Heart left ventricle (tissue), 13 donors: ENCODE measurements at regions not wholly inside any gene's neighbourhood (a gene's known extent, or its start where the extent isn't known, plus 50 kb on each side); places are given as distances from the start of the nearest gene placed in this dataset.

Source experiments
- CTCF ChIP-seq, 12 donors: fragments of 200-600 bp; sonication (generic) in 4 of 12; IDR thresholded peaks; one replicate each; pipeline versions ENCODE4 v1.5.0 to v1.8.0; 2018 to 2022; ENCODE audit warnings: antibody characterized with exemption in 12 of 12, mild to moderate bottlenecking in 5 of 12
- POLR2A ChIP-seq, 2 donors: fragments of 450-650 bp; IDR thresholded peaks; one replicate each; pipeline ENCODE4 v1.6.1; 2017; ENCODE audit warnings: antibody characterized with exemption in 2 of 2, mild to moderate bottlenecking in 2 of 2, moderate library complexity in 2 of 2
- donor health status: ischemic (EF 13 %, LVEDD 7.1; RV severe dilation, severe dysfunction).
- donor health status: DM: no; HTN: yes; CAD: no.
- donor health status: DM: no; HTN: no; CAD: no.
- donor health status: ischemic (EF 25% LVEDD 6.9; RV normal size, moderate dysfunction).
- donor health status: ischemic (EF 25% LVEDD 5.7; RV mildly dilated, moderate dysfunction).
- donor health status: ischemic (EF 35%, LVEDD 5.7; RV mildly dilated, moderate dysfunction).
- donor health status: nonischemic (EF 11% LVEDD 7.7; RV severe dilation, severe dysfunction).
- donor health status: DM: yes; HTN: yes; CAD: no.
- donor health status: PGD.
- donor health status: ischemic (EF 29% LVEDD 5.4; RV normal size, mild dysfunction).
- donor health status: nonischemic (EF 23%, LVEDD 6.1; RV moderate dilation, normal function).

DNA sequence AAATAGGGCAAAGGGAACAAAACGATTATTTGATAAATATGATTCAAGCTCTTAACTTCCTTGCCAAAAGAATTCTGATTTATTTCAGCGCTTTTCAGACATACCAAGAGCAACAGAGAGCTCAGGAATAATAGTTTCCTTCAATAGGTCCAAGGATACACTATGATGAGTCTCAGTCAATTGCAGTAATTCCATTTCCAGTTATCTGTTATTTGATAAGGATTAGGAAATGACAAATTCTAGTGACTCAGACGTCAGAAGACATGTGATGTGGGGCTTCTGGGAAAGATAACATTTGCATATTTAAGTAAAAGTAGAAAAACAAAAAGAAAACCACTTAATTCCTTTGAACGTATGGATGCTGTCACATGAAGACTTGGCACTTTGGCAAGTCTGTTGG lies 1250.8 kb upstream of the CDH18 start:
- TF ChIP-seq CTCF (IDR thresholded peaks at IDR 0.05) (no peak), POLR2A (IDR thresholded peaks at IDR 0.05) (no peak)
